GM18526 (cell line): ENCODE measurements at regions not wholly inside any gene's neighbourhood (a gene's known extent, or its start where the extent isn't known, plus 50 kb on each side); places are given as distances from the start of the nearest gene placed in this dataset.

Source experiments
- POLR2A ChIP-seq: IDR thresholded peaks from 3 replicates; pipeline ENCODE4 v1.6.1; 2011; ENCODE audit not compliant: insufficient read length; ENCODE audit errors: extremely low read depth

- TF ChIP-seq POLR2A, result no peak
Measured at GRCh38 chr2:59886759-59887158, 666.7 kb downstream of the BCL11A start.

- TF ChIP-seq POLR2A, result no peak
Measured at GRCh38 chr2:59885541-59885940, 667.9 kb downstream of the BCL11A start.

- no peak for TF ChIP-seq POLR2A
Measured at GRCh38 chr2:59884166-59884565, 669.3 kb downstream of the BCL11A start.

- no peak for TF ChIP-seq POLR2A
Measured at GRCh38 chr2:59882822-59883221, 670.6 kb downstream of the BCL11A start.

- no peak for TF ChIP-seq POLR2A
Measured at GRCh38 chr2:59882279-59882678, 671.2 kb downstream of the BCL11A start.

- TF ChIP-seq POLR2A, result no peak
Measured at GRCh38 chr2:59881218-59881617, 672.2 kb downstream of the BCL11A start.

- no peak for TF ChIP-seq POLR2A
Measured at GRCh38 chr2:59879700-59880131, 673.7 kb downstream of the BCL11A start.

- TF ChIP-seq POLR2A, result no peak
Measured at GRCh38 chr2:59875836-59876235, 677.6 kb downstream of the BCL11A start.

- no peak for TF ChIP-seq POLR2A
Measured at GRCh38 chr2:59874971-59875755, 678.3 kb downstream of the BCL11A start.

- TF ChIP-seq POLR2A, result no peak
Measured at GRCh38 chr2:59874361-59874760, 679.1 kb downstream of the BCL11A start.

GRCh38 chr2:59871830-59872229, 681.6 kb downstream of the BCL11A start:
- no peak for TF ChIP-seq POLR2A

- TF ChIP-seq POLR2A, result no peak
Measured at GRCh38 chr2:59868981-59869380, 684.5 kb downstream of the BCL11A start.

GRCh38 chr2:59866436-59866835, 687.0 kb downstream of the BCL11A start:
- TF ChIP-seq POLR2A, result no peak

- no peak for TF ChIP-seq POLR2A
Measured at GRCh38 chr2:59858540-59858939, 694.9 kb downstream of the BCL11A start.

GRCh38 chr2:59857109-59857508, 696.3 kb downstream of the BCL11A start:
- TF ChIP-seq POLR2A, result no peak

GRCh38 chr2:59856391-59856790, 697.1 kb downstream of the BCL11A start:
- TF ChIP-seq POLR2A, result no peak

GRCh38 chr2:59853032-59853431, 700.4 kb downstream of the BCL11A start:
- TF ChIP-seq POLR2A, result no peak
